GM23338 (cell line): ENCODE measurements at regions not wholly inside any gene's neighbourhood (a gene's known extent, or its start where the extent isn't known, plus 50 kb on each side); places are given as distances from the start of the nearest gene placed in this dataset.

ENCODE experiments used
- ATAC-seq: fragments of 200-7000 bp; cut with Tn5 transposase; 3 replicates; pipeline ENCODE4 v1.9.1; 2020
- DNase-seq: peaks from one replicate; pipeline ENCODE4 v3.0.0-alpha.2; 2015; ENCODE audit warnings: low spot score
- H2AFZ ChIP-seq: fragments of 200-600 bp; sonication (generic); 2 replicates; pipeline ENCODE4 v1.8.0; 2016; ENCODE audit warnings: antibody characterized with exemption, mild to moderate bottlenecking, moderate library complexity
- H3F3A ChIP-seq: fragments of 200-600 bp; sonication (generic); replicated peaks from 2 replicates; pipeline ENCODE4 v1.8.0; 2017; ENCODE audit warnings: antibody characterized with exemption, mixed run types, low read depth
- H3K27ac ChIP-seq: fragments of 200-600 bp; sonication (generic); 2 replicates; pipeline ENCODE4 v1.6.1; 2016; ENCODE audit warnings: low read depth
- H3K27me3 ChIP-seq: fragments of 200-600 bp; sonication (generic); 2 replicates; pipeline ENCODE4 v1.8.0; 2016; ENCODE audit warnings: mild to moderate bottlenecking, mixed run types, moderate library complexity; ENCODE audit not compliant: insufficient read depth
- H3K36me3 ChIP-seq: fragments of 200-600 bp; sonication (generic); 2 replicates; pipeline ENCODE4 v1.8.0; 2016; ENCODE audit warnings: mild to moderate bottlenecking; ENCODE audit not compliant: insufficient read depth
- H3K4me1 ChIP-seq: fragments of 200-600 bp; sonication (generic); 2 replicates; pipeline ENCODE4 v1.8.0; 2016; ENCODE audit warnings: mild to moderate bottlenecking, moderate library complexity; ENCODE audit not compliant: insufficient read depth
- H3K4me2 ChIP-seq: fragments of 200-600 bp; sonication (generic); 2 replicates; pipeline ENCODE4 v1.7.1; 2017; ENCODE audit warnings: mixed run types
- H3K4me3 ChIP-seq: fragments of 200-600 bp; sonication (generic); 2 replicates; pipeline ENCODE4 v1.6.1; 2016; ENCODE audit warnings: mixed run types
- H3K79me2 ChIP-seq: fragments of 200-600 bp; sonication (generic); replicated peaks from 2 replicates; pipeline ENCODE4 v1.8.0; 2017; ENCODE audit warnings: mild to moderate bottlenecking; ENCODE audit not compliant: insufficient read depth
- H3K9me2 ChIP-seq: fragments of 200-600 bp; sonication (generic); 2 replicates; pipeline ENCODE4 v1.8.0; 2017; ENCODE audit not compliant: insufficient read depth
- H4K20me1 ChIP-seq: fragments of 200-600 bp; sonication (generic); replicated peaks from 2 replicates; pipeline ENCODE4 v1.8.0; 2017; ENCODE audit warnings: mild to moderate bottlenecking; ENCODE audit not compliant: insufficient read depth
- H3K27ac Mint-ChIP-seq: 2 replicates; pipeline ENCODE4 v1.8.0; 2020; ENCODE audit warnings: inconsistent platforms, mild to moderate bottlenecking, moderate library complexity, mixed read lengths
- H3K27me3 Mint-ChIP-seq: 3 replicates; pipeline ENCODE4 v1.8.0; 2022; ENCODE audit warnings: low read depth, mild to moderate bottlenecking, moderate library complexity, mixed read lengths, inconsistent platforms; ENCODE audit not compliant: insufficient read depth, poor library complexity
- H3K36me3 Mint-ChIP-seq: 3 replicates; pipeline ENCODE4 v1.8.0; 2021; ENCODE audit warnings: low read depth, mild to moderate bottlenecking, inconsistent platforms, moderate library complexity, mixed read lengths
- H3K4me1 Mint-ChIP-seq: 3 replicates; pipeline ENCODE4 v1.8.0; 2020; ENCODE audit warnings: mild to moderate bottlenecking, inconsistent platforms, mixed read lengths
- H3K4me3 Mint-ChIP-seq: 3 replicates; pipeline ENCODE4 v1.8.0; 2021; ENCODE audit warnings: moderate library complexity, mild to moderate bottlenecking, inconsistent platforms, mixed read lengths
- H3K9me3 Mint-ChIP-seq: 3 replicates; pipeline ENCODE4 v1.8.0; 2020; ENCODE audit warnings: moderate library complexity, mild to moderate bottlenecking, inconsistent platforms, mixed read lengths
- CREB1 ChIP-seq: fragments of 250-450 bp; sonication (Bioruptor Pico); IDR thresholded peaks from 2 replicates; pipeline ENCODE4 v1.5.0; 2020; ENCODE audit warnings: low read depth, mild to moderate bottlenecking, moderate library complexity
- CTCF ChIP-seq, 2 experiments: fragments of 200-600 bp in 1 of 2; sonication (generic) in 1 of 2; conservative IDR thresholded peaks; 2 replicates each; pipeline versions ENCODE4 v1.5.1 to v1.6.1; 2016 to 2017; ENCODE audit warnings: antibody characterized with exemption in 2 of 2, low read depth in 2 of 2, mild to moderate bottlenecking in 2 of 2, moderate library complexity in 1 of 2
- ETS1 ChIP-seq: IDR thresholded peaks from 2 replicates; pipeline ENCODE4 v1.6.1; 2016; ENCODE audit warnings: antibody characterized with exemption
- EZH2 ChIP-seq: fragments of 200-600 bp; sonication (generic); IDR thresholded peaks from one replicate; pipeline ENCODE4 v1.8.0; 2017; ENCODE audit warnings: antibody characterized with exemption, mild to moderate bottlenecking, low read depth; ENCODE audit not compliant: unreplicated experiment
- EZH2phosphoT487 ChIP-seq: fragments of 200-600 bp; sonication (generic); IDR thresholded peaks from one replicate; pipeline ENCODE4 v1.8.1; 2018; ENCODE audit warnings: antibody characterized with exemption; ENCODE audit not compliant: unreplicated experiment
- JUNB ChIP-seq: IDR thresholded peaks from one replicate; pipeline ENCODE4 v1.6.1; 2016; ENCODE audit warnings: antibody characterized with exemption; ENCODE audit not compliant: unreplicated experiment
- NANOG ChIP-seq: IDR thresholded peaks from 2 replicates; pipeline ENCODE4 v1.6.1; 2016; ENCODE audit warnings: antibody characterized with exemption, borderline replicate concordance
- POLR2AphosphoS5 ChIP-seq: IDR thresholded peaks from 2 replicates; pipeline ENCODE4 v1.6.1; 2016; ENCODE audit warnings: antibody characterized with exemption, low read depth
- STAT1 ChIP-seq: IDR thresholded peaks from one replicate; pipeline ENCODE4 v1.6.1; 2016; ENCODE audit warnings: antibody characterized with exemption; ENCODE audit not compliant: unreplicated experiment
- ZNF114 ChIP-seq: fragments of 250-450 bp; sonication (Bioruptor Pico); IDR thresholded peaks from 2 replicates; pipeline ENCODE4 v1.5.0; 2020; ENCODE audit warnings: mild to moderate bottlenecking, moderate library complexity
- ZNF331 ChIP-seq: fragments of 250-450 bp; sonication (Bioruptor Pico); IDR thresholded peaks from 2 replicates; pipeline ENCODE4 v1.5.0; 2020; ENCODE audit warnings: low read depth, mild to moderate bottlenecking, moderate library complexity
- ZNF462 ChIP-seq: fragments of 250-450 bp; sonication (Bioruptor Pico); IDR thresholded peaks from 2 replicates; pipeline ENCODE4 v1.5.0; 2020; ENCODE audit warnings: mild to moderate bottlenecking, moderate library complexity
- TF ChIP-seq, protein P1 (sequence below): IDR thresholded peaks from one replicate; pipeline ENCODE4 v1.6.1; 2018; ENCODE audit warnings: antibody characterized with exemption; ENCODE audit not compliant: unreplicated experiment

DNA sequence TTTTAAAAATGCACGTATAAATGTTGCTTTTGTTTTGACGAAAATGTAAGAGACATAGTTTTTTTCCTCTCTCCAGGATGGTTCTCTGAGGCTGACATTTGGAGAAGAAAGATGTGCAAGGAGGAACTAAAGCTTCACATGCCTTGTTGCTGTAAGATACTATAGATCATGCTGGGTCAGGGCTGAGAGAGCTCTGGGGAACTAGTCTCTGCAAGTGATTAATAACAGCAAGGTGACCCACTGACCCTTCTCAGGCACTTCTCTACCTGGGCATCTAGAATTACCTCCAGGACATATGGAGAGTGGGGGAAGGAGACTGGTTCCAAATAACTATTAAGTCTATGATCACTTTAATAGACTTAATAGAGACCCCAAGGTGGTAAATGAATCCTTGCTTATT, 246.0 kb downstream of the KBTBD8 start:
- no peak for DNase-seq
- no peak overlapping the region for H2AFZ ChIP-seq
- Mint-ChIP-seq H3K4me1 (peaks cover 11% of the 10 kb centered on the region), H3K9me3 (no peaks in the 10 kb centered on the region), H3K27ac (no peak overlapping the region), H3K27me3 (no peaks in the 10 kb centered on the region), H3K4me3 (no peak overlapping the region), H3K36me3 (no peaks in the 10 kb centered on the region)
- no peaks in the 10 kb centered on the region for H3K27me3 ChIP-seq
- H3K36me3 ChIP-seq = no peaks in the 10 kb centered on the region
- peaks cover 4% of the 10 kb centered on the region; the same call in 1 of the 2 replicates for H3K4me1 ChIP-seq
- ATAC-seq = no peak
- H3K4me2 ChIP-seq = no peak overlapping the region
- H3K79me2 ChIP-seq = no peaks in the 10 kb centered on the region
- no peaks in the 10 kb centered on the region for H3F3A ChIP-seq
- H3K9me2 ChIP-seq = peaks cover 9% of the 10 kb centered on the region; the same call in 1 of the 2 replicates
- H3K4me3 ChIP-seq = no peak overlapping the region
- TF ChIP-seq JUNB (no peak), ZNF462 (CRISPR knock-in tag) (no peak), CREB1 (CRISPR knock-in tag) (no peak), EZH2phosphoT487 (no peak), POLR2AphosphoS5 (no peak), NANOG (no peak), CTCF (conservative IDR thresholded peaks at IDR 0.05; ENCODE audit: low read depth in 2 of 2) (no peak), STAT1 (no peak), EZH2 (no peak), ETS1 (no peak), ZNF331 (CRISPR knock-in tag) (no peak), ZNF114 (no peak)
- TF ChIP-seq, protein P1, sequence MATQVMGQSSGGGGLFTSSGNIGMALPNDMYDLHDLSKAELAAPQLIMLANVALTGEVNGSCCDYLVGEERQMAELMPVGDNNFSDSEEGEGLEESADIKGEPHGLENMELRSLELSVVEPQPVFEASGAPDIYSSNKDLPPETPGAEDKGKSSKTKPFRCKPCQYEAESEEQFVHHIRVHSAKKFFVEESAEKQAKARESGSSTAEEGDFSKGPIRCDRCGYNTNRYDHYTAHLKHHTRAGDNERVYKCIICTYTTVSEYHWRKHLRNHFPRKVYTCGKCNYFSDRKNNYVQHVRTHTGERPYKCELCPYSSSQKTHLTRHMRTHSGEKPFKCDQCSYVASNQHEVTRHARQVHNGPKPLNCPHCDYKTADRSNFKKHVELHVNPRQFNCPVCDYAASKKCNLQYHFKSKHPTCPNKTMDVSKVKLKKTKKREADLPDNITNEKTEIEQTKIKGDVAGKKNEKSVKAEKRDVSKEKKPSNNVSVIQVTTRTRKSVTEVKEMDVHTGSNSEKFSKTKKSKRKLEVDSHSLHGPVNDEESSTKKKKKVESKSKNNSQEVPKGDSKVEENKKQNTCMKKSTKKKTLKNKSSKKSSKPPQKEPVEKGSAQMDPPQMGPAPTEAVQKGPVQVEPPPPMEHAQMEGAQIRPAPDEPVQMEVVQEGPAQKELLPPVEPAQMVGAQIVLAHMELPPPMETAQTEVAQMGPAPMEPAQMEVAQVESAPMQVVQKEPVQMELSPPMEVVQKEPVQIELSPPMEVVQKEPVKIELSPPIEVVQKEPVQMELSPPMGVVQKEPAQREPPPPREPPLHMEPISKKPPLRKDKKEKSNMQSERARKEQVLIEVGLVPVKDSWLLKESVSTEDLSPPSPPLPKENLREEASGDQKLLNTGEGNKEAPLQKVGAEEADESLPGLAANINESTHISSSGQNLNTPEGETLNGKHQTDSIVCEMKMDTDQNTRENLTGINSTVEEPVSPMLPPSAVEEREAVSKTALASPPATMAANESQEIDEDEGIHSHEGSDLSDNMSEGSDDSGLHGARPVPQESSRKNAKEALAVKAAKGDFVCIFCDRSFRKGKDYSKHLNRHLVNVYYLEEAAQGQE = no peak
- H4K20me1 ChIP-seq = no peaks in the 10 kb centered on the region
- H3K27ac ChIP-seq = no peak overlapping the region
